ENCODE measurements at regions not wholly inside any gene's neighbourhood (a gene's known extent, or its start where the extent isn't known, plus 50 kb on each side); places are given as distances from the start of the nearest gene placed in this dataset.

DNA sequence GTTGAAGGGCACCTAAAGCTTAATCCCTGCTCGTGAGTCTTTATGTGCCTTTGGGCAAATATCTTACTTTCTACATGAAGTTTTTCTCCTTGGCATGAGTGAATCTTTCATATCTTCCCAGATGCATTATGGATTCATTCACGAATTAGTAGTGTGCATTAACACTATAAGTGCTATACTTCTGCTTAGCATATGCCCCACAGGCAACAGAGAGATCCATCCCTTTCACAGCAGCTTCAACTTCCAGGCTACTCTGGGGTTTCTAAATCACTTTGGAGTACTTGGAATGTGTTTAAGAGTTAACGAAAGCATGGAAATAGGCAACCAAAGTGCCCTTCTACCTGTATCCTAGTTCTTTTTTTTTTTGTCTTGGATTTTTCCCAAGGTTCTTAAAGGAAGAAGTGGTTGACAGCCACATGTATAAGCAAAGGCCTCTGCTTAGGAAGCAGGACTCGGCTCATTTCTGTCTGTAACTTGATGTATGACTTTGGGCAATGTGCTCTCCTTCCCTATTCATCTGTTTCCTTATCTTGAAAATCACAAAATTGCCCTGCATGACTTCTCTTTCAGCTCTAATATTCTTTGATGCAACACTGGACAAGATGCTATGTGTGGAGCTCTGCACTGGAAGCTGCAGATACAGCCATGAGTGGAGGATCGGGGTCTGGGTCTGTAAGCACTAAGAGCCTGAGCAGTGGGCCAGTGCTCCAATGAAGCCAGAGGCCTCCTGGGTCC lies 54.5 kb upstream of the ME3 start:
- no peak for DNase-seq (ENCODE audit: low read depth, low spot score)

DNA sequence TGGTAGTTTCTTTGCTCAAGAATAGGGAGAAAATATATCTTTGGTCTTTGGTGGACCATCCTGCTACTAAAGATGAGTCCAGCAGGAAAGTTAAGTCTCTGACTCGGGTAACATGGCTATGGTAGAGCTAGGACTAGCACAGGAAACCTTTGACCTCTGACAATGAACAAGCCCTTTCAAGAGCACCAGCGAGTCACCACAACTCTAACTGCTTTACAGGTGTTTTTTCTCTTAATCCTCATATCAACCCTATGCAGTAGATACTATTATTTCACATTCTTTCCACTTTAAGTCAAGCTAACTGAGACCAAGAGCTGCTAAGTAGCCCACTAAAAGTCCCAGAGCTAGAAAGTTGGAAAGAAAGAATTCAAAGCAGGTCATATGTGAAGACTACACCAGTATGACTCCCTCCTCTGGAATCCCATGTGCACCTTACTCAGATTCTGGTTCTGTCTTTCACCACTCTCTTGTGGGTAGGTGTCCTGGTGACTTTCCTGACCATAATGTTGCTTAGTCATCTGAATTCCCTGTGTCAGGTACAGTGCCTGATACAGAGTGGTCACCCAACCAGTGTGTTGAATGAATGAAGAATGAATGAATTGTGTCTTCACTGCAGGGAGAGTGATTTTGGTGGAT lies 53.8 kb upstream of the ME3 start:
- DNase-seq (ENCODE audit: low read depth, low spot score) = no peak

DNA sequence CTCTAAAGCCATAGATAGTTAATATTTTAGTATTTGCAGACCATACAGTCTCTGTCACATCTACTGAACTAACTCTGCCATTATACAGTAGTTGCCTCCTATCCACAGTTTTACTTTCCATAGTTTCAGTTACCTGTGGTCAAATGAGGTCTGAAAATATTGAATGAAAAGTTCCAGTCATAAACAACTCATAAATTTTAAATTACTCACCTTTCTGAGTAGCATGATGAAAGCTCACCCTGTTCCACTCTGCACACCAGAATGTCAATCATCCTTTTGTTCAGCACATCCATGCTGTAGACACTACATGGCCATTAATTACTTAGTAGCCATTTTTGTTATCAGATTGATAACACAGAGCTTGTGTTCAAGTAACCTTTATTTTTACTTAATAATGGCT lies 51.7 kb upstream of the ME3 start:
- no peak for DNase-seq (ENCODE audit: low read depth, low spot score)

DNA sequence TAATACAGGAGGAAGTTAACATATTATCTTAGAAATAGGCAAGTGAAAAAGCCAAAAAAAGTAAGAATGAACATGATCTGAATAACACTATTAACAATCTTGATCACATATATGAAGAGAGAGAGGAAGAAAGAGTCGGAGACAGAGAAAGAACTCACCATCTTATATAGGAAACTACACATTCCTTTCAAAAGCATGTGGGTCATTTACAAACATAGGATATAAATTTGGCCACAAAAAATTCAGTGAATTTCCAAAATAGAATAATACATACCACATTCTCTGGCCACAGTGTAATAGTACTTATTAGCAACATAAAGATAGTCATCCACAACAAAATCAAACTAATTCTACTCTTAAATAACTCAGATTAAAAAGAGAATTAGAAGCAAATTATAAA lies 50.9 kb upstream of the ME3 start:
- no peak for DNase-seq (ENCODE audit: low read depth, low spot score)

GRCh38 chr11:86722748-86723147 lies 50.3 kb upstream of the ME3 start:
- no peak for DNase-seq (ENCODE audit: low read depth, low spot score)

Data from smooth muscle cell of the brain vasculature (primary cell).